ENCODE measurements at regions not wholly inside any gene's neighbourhood (a gene's known extent, or its start where the extent isn't known, plus 50 kb on each side); places are given as distances from the start of the nearest gene placed in this dataset.

DNA sequence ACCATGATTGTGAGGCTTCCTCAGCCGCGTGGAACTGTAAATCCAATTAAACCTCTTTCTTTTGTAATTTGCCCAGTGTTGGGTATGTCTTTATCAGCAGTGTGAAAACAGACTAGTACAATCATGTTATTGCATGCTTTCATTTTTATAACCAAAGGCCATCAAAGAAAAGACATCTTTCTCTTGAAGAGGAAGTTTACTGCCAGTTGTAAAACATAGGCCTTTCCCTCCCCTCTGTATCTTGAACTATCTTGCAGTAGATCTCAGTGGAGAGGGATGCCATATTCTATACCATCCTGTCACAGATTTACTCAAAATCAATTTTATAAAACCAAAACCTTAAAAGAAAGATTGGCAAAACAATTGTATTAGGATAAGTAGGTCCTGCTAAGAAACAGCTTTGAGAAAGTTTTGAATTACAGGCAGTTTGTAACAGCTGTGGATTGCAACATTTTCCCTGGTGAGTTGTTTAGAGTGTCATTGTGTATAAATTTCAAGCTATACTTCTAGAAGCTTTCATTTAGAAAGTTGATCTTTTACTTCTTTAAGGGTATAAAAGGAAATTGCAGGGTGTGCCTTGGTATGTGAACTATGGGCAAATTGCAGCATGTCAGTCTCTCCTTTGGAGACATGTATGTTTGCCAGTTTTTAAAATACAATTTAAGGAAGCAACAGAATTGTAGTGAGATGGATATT is 128.0 kb downstream of the ATP23 start:
- no peaks in the 10 kb centered on the region for H3K36me3 Mint-ChIP-seq
- POLR2A ChIA-PET (ENCODE audit: partially characterized antibody) = no interaction called here
- H3K27ac Mint-ChIP-seq = no peak overlapping the region

DNA sequence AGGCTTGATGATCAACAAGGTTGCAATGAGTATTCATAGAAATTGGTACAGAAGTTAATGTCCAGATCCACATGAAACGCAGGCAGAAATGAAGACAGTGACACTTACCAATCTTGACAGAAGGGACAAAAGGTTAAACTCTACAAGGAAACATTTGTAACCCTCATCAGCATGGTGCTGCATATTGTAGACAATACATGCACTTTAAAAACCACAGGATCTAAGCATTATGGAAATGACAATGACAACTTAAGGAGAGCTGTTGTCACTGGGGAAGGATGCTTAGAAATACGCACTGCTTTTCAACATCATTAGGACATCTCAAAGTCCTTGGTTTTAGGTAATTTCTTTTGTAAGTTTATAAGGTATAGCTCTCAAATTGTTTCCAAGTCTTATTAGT is 130.6 kb downstream of the ATP23 start:
- intact Hi-C loops (cut with micrococcal nuclease) = no loop called here
- Histone ChIP-seq H3K27me3 (ENCODE audit: insufficient read depth, low read length) (no peaks in the 10 kb centered on the region), H3K9me3 (ENCODE audit: control insufficient read depth in 1 of 2, low read length in 2 of 2) (no peaks in the 10 kb centered on the region), H3K4me3 (ENCODE audit: low read length in 2 of 2) (no peak overlapping the region), H3K36me3 (ENCODE audit: insufficient read depth, low read length) (no peaks in the 10 kb centered on the region), H3K27ac (ENCODE audit: low read depth, low read length) (no peak overlapping the region), H3K4me1 (ENCODE audit: insufficient read depth, low read length) (no peaks in the 10 kb centered on the region)
- no peak overlapping the region for H3K27ac Mint-ChIP-seq
- ChIA-PET CTCF (ENCODE audit: partially characterized antibody) (no interaction called here), POLR2A (ENCODE audit: partially characterized antibody) (no interaction called here)
- no peak overlapping the region for H3K4me3 Mint-ChIP-seq
- no peaks in the 10 kb centered on the region for H3K36me3 Mint-ChIP-seq
- DNase-seq = no peak
- no peaks in the 10 kb centered on the region for H3K4me1 Mint-ChIP-seq
- peaks cover 0 to 3% (median 0%) of the 10 kb centered on the region in 8 donors for H3K9me3 Mint-ChIP-seq
- H3K27me3 Mint-ChIP-seq = no peaks in the 10 kb centered on the region

More for the DNA sequence above, 128.0 kb downstream of the ATP23 start:
- Histone ChIP-seq H3K9me3 (ENCODE audit: control insufficient read depth in 1 of 2, low read length in 2 of 2) (no peaks in the 10 kb centered on the region), H3K27me3 (ENCODE audit: insufficient read depth, low read length) (no peaks in the 10 kb centered on the region), H3K4me1 (ENCODE audit: insufficient read depth, low read length) (no peaks in the 10 kb centered on the region), H3K4me3 (ENCODE audit: low read length in 2 of 2) (no peak overlapping the region), H3K36me3 (ENCODE audit: insufficient read depth, low read length) (no peaks in the 10 kb centered on the region), H3K27ac (ENCODE audit: low read depth, low read length) (no peak overlapping the region)
- CTCF ChIA-PET (ENCODE audit: partially characterized antibody) = no interaction called here
- Mint-ChIP-seq H3K27me3 (no peaks in the 10 kb centered on the region), H3K4me3 (no peak overlapping the region), H3K4me1 (no peaks in the 10 kb centered on the region), H3K9me3 (peaks cover 0 to 3% (median 0%) of the 10 kb centered on the region in 8 donors)
- no peak for DNase-seq
- intact Hi-C loops (cut with micrococcal nuclease) = no loop called here

DNA sequence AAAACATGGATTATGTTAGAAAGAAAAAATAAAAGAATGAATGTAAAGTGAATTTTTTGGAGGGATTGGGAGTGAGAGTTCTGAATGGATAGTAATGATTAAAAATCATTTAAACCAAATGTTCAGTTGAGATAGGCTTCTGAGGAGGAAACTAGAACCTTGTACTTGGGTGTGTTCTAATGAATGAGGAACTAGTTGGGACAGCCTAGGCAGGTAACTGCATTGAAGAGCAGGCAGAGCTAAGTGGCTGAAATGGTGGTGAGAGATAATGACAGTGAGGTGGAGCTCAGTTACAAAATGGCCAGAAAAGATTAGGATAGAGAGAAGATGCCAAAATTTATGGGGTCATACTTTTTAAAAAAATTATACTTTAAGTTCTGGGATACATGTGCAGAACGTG is 132.9 kb downstream of the ATP23 start:
- peaks cover 2 to 4% of the 10 kb centered on the region in 2 donors for H3K27me3 Mint-ChIP-seq
- intact Hi-C loops (cut with micrococcal nuclease) = no loop called here
- no peak overlapping the region for H3K4me3 Mint-ChIP-seq
- H3K36me3 Mint-ChIP-seq = no peaks in the 10 kb centered on the region
- ChIA-PET POLR2A (ENCODE audit: partially characterized antibody) (no interaction called here), CTCF (ENCODE audit: partially characterized antibody) (no interaction called here)
- no peak for DNase-seq
- Histone ChIP-seq H3K9me3 (ENCODE audit: control insufficient read depth in 1 of 2, low read length in 2 of 2) (no peaks in the 10 kb centered on the region), H3K27me3 (ENCODE audit: insufficient read depth, low read length) (no peaks in the 10 kb centered on the region), H3K27ac (ENCODE audit: low read depth, low read length) (no peak overlapping the region), H3K4me1 (ENCODE audit: insufficient read depth, low read length) (no peaks in the 10 kb centered on the region), H3K36me3 (ENCODE audit: insufficient read depth, low read length) (no peaks in the 10 kb centered on the region), H3K4me3 (ENCODE audit: low read length in 2 of 2) (no peak overlapping the region)
- H3K9me3 Mint-ChIP-seq = peaks cover 0 to 3% (median 0%) of the 10 kb centered on the region in 8 donors
- no peak overlapping the region for H3K27ac Mint-ChIP-seq
- no peaks in the 10 kb centered on the region for H3K4me1 Mint-ChIP-seq

DNA sequence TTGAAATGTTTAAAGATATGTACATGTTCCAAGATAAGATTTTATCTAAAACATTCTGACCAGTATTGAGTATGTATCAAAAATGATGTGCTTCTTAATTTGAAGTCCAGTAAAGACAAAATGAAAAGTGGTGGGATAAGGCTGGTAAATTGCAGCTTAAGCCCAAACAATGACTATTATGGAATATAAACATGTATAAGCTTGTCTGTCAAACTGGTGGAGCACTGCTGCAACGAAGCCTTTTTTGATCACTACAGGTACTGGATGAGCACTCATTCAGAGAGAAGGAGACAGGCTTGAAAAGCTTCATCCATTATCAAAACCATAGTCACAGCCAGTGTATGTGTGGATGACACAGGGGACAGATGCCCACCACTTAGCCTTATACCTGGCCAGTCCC is 138.4 kb downstream of the ATP23 start:
- H3K4me1 ChIP-seq (ENCODE audit: insufficient read depth, low read length) = no peaks in the 10 kb centered on the region
- H3K27ac ChIP-seq (ENCODE audit: low read depth, low read length) = no peak overlapping the region
- H3K4me3 ChIP-seq (ENCODE audit: low read length in 2 of 2) = no peak overlapping the region
- POLR2A ChIA-PET (ENCODE audit: partially characterized antibody) = no interaction called here
- intact Hi-C loops (cut with micrococcal nuclease) = no loop called here
- H3K27ac Mint-ChIP-seq = no peak overlapping the region
- no peaks in the 10 kb centered on the region for H3K27me3 ChIP-seq (ENCODE audit: insufficient read depth, low read length)
- H3K36me3 Mint-ChIP-seq = no peaks in the 10 kb centered on the region
- H3K4me3 Mint-ChIP-seq = no peak overlapping the region
- DNase-seq = no peak
- H3K27me3 Mint-ChIP-seq = peaks cover 15 to 16% of the 10 kb centered on the region in 2 donors
- H3K9me3 ChIP-seq (ENCODE audit: control insufficient read depth in 1 of 2, low read length in 2 of 2) = no peaks in the 10 kb centered on the region
- CTCF ChIA-PET (ENCODE audit: partially characterized antibody) = no interaction called here
- no peaks in the 10 kb centered on the region for H3K4me1 Mint-ChIP-seq
- peaks cover 0 to 1% (median 0%) of the 10 kb centered on the region in 8 donors for H3K9me3 Mint-ChIP-seq
- no peaks in the 10 kb centered on the region for H3K36me3 ChIP-seq (ENCODE audit: insufficient read depth, low read length)

DNA sequence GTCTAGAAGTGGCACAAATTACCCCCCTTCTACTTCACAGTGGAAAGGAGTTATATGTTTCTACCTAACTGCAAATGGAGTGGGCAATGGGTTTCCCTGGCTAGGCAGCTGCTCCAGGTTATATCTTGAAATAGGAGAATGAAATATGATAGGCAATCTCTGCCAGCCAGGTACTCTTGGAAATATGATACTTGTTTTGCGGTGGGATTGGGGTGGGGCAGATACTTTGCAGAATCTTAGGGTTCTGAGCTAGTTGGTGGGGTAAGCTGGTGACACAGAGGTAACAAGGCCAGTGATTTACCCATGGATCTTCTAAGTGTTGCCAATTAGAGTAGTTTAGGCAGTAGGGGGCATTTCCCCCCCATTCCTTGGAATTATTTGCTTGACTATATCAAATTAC is 140.1 kb downstream of the ATP23 start:
- Mint-ChIP-seq H3K9me3 (peaks cover 0 to 1% (median 0%) of the 10 kb centered on the region in 8 donors), H3K4me3 (no peak overlapping the region), H3K4me1 (no peaks in the 10 kb centered on the region), H3K36me3 (no peaks in the 10 kb centered on the region), H3K27me3 (peaks cover 21 to 22% of the 10 kb centered on the region in 2 donors), H3K27ac (no peak overlapping the region)
- Histone ChIP-seq H3K36me3 (ENCODE audit: insufficient read depth, low read length) (no peaks in the 10 kb centered on the region), H3K4me1 (ENCODE audit: insufficient read depth, low read length) (no peaks in the 10 kb centered on the region), H3K4me3 (ENCODE audit: low read length in 2 of 2) (no peak overlapping the region), H3K27me3 (ENCODE audit: insufficient read depth, low read length) (no peaks in the 10 kb centered on the region), H3K27ac (ENCODE audit: low read depth, low read length) (no peak overlapping the region), H3K9me3 (ENCODE audit: control insufficient read depth in 1 of 2, low read length in 2 of 2) (no peaks in the 10 kb centered on the region)
- intact Hi-C loops (cut with micrococcal nuclease) = no loop called here
- ChIA-PET POLR2A (ENCODE audit: partially characterized antibody) (no interaction called here), CTCF (ENCODE audit: partially characterized antibody) (no interaction called here)
- no peak for DNase-seq

DNA sequence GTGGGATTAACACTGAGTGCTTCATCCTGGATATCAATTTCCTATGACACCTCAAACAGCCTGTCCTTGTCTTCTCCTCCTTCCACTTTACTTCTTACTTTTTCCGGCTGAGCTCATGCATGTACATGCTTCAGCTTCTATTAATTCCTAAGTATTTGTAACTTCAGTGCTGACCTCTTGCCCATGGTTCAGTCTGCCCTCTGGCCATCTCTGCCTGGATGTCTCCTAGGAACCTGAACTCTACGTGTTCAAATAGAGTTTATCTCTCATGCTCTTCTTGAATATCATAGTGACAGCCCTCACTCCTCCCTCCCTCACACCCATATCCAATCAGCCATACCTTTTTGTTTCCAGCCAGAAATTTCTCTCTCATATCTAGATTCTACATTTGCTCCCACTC is 141.6 kb downstream of the ATP23 start:
- no peak overlapping the region for H3K4me3 ChIP-seq (ENCODE audit: low read length in 2 of 2)
- H3K4me3 Mint-ChIP-seq = no peak overlapping the region
- no peaks in the 10 kb centered on the region for H3K27me3 ChIP-seq (ENCODE audit: insufficient read depth, low read length)
- POLR2A ChIA-PET (ENCODE audit: partially characterized antibody) = no interaction called here
- no peaks in the 10 kb centered on the region for H3K36me3 ChIP-seq (ENCODE audit: insufficient read depth, low read length)
- H3K27ac Mint-ChIP-seq = no peak overlapping the region
- no peaks in the 10 kb centered on the region for H3K9me3 ChIP-seq (ENCODE audit: control insufficient read depth in 1 of 2, low read length in 2 of 2)
- H3K27me3 Mint-ChIP-seq = peaks cover 21% of the 10 kb centered on the region in 2 donors
- no peaks in the 10 kb centered on the region for H3K9me3 Mint-ChIP-seq
- no peaks in the 10 kb centered on the region for H3K4me1 Mint-ChIP-seq
- CTCF ChIA-PET (ENCODE audit: partially characterized antibody) = no interaction called here
- H3K4me1 ChIP-seq (ENCODE audit: insufficient read depth, low read length) = no peaks in the 10 kb centered on the region
- H3K36me3 Mint-ChIP-seq = no peaks in the 10 kb centered on the region
- no peak overlapping the region for H3K27ac ChIP-seq (ENCODE audit: low read depth, low read length)
- no peak for DNase-seq
- intact Hi-C loops (cut with micrococcal nuclease) = no loop called here

DNA sequence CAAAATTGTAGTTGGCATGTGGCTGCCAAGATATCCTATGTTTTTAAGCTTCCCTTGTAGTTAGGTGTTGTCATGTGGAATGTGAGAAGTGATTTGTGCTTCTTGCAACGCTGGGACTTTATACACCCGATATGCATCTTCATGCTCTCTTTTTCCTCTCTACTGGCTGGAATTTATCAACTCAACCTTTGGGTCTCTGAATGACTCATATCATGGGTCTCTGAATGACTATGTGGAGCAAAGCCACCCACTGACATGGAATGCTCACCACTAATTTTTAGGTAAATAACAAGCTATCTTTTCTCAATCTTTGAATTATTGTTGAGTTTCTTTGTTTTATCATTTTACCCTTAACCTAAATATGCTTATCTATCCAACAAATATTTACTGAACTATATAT is 144.6 kb downstream of the ATP23 start:
- POLR2A ChIA-PET (ENCODE audit: partially characterized antibody) = no interaction called here
- no peak overlapping the region for H3K27ac ChIP-seq (ENCODE audit: low read depth, low read length)
- Mint-ChIP-seq H3K4me1 (no peaks in the 10 kb centered on the region), H3K9me3 (no peaks in the 10 kb centered on the region), H3K36me3 (no peaks in the 10 kb centered on the region), H3K4me3 (no peak overlapping the region), H3K27ac (no peak overlapping the region), H3K27me3 (peaks cover 15 to 19% of the 10 kb centered on the region in 2 donors)
- CTCF ChIA-PET (ENCODE audit: partially characterized antibody) = no interaction called here
- no peaks in the 10 kb centered on the region for H3K4me1 ChIP-seq (ENCODE audit: insufficient read depth, low read length)
- H3K4me3 ChIP-seq (ENCODE audit: low read length in 2 of 2) = no peak overlapping the region
- H3K27me3 ChIP-seq (ENCODE audit: insufficient read depth, low read length) = no peaks in the 10 kb centered on the region
- intact Hi-C loops (cut with micrococcal nuclease) = no loop called here
- H3K36me3 ChIP-seq (ENCODE audit: insufficient read depth, low read length) = no peaks in the 10 kb centered on the region
- no peaks in the 10 kb centered on the region for H3K9me3 ChIP-seq (ENCODE audit: control insufficient read depth in 1 of 2, low read length in 2 of 2)
- DNase-seq = no peak

DNA sequence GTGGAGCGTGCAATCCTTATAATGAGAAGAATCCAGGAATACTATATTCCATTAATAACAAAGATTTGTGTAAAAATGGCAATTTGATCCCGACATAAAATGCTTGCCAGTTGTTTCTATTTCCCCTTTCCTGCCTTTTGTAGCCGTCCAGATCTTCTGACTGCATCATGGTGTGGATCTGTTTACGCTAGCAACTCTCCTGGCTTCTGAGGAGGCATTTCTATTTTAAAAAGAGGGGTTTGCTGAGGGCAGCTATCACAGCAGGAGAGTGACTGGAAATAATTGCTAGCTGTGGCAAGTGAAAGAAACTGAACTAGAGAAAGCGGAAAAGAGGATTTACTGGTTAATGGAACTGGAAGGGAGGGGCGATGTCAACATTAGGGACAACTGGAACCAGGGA is 145.6 kb downstream of the ATP23 start:
- no peak overlapping the region for H3K27ac Mint-ChIP-seq
- no peaks in the 10 kb centered on the region for H3K36me3 Mint-ChIP-seq
- H3K9me3 Mint-ChIP-seq = no peaks in the 10 kb centered on the region
- ChIA-PET POLR2A (ENCODE audit: partially characterized antibody) (no interaction called here), CTCF (ENCODE audit: partially characterized antibody) (no interaction called here)
- intact Hi-C loops (cut with micrococcal nuclease) = no loop called here
- no peaks in the 10 kb centered on the region for H3K36me3 ChIP-seq (ENCODE audit: insufficient read depth, low read length)
- H3K9me3 ChIP-seq (ENCODE audit: control insufficient read depth in 1 of 2, low read length in 2 of 2) = no peaks in the 10 kb centered on the region
- H3K27ac ChIP-seq (ENCODE audit: low read depth, low read length) = no peak overlapping the region
- no peaks in the 10 kb centered on the region for H3K4me1 ChIP-seq (ENCODE audit: insufficient read depth, low read length)
- H3K27me3 Mint-ChIP-seq = peaks cover 15 to 22% of the 10 kb centered on the region in 2 donors
- H3K4me1 Mint-ChIP-seq = no peaks in the 10 kb centered on the region
- H3K4me3 ChIP-seq (ENCODE audit: low read length in 2 of 2) = no peak overlapping the region
- no peak overlapping the region for H3K4me3 Mint-ChIP-seq
- no peaks in the 10 kb centered on the region for H3K27me3 ChIP-seq (ENCODE audit: insufficient read depth, low read length)
- DNase-seq = no peak

All from CD4-positive, alpha-beta memory T cell (primary cell).